HEK293T (cell line): ENCODE measurements at regions not wholly inside any gene's neighbourhood (a gene's known extent, or its start where the extent isn't known, plus 50 kb on each side); places are given as distances from the start of the nearest gene placed in this dataset.

Experiments
- ARNT ChIP-seq: fragments of 450-650 bp; IDR thresholded peaks from 2 replicates; pipeline ENCODE4 v1.6.1; 2017; ENCODE audit warnings: mild to moderate bottlenecking
- BHLHE40 ChIP-seq: fragments of 450-650 bp; IDR thresholded peaks from 2 replicates; pipeline ENCODE4 v1.6.1; 2016; ENCODE audit warnings: mild to moderate bottlenecking, moderate library complexity, borderline replicate concordance
- CTBP1 ChIP-seq: fragments of 450-650 bp; IDR thresholded peaks from 2 replicates; pipeline ENCODE4 v1.6.1; 2016; ENCODE audit warnings: borderline replicate concordance
- ELF4 ChIP-seq: fragments of 450-650 bp; IDR thresholded peaks from 2 replicates; pipeline ENCODE4 v1.6.1; 2017; ENCODE audit warnings: antibody characterized with exemption
- FOXA1 ChIP-seq: fragments of 450-650 bp; IDR thresholded peaks from 2 replicates; pipeline ENCODE4 v1.6.1; 2016; ENCODE audit warnings: mild to moderate bottlenecking
- FOXK2 ChIP-seq: fragments of 450-650 bp; IDR thresholded peaks from 2 replicates; pipeline ENCODE4 v1.6.1; 2016; ENCODE audit warnings: mild to moderate bottlenecking
- FOXM1 ChIP-seq: fragments of 450-650 bp; IDR thresholded peaks from 2 replicates; pipeline ENCODE4 v1.6.1; 2017; ENCODE audit warnings: mild to moderate bottlenecking, borderline replicate concordance
- LEF1 ChIP-seq: fragments of 450-650 bp; IDR thresholded peaks from 2 replicates; pipeline ENCODE4 v1.6.1; 2017; ENCODE audit warnings: mild to moderate bottlenecking, borderline replicate concordance
- SP1 ChIP-seq: fragments of 450-650 bp; IDR thresholded peaks from 2 replicates; pipeline ENCODE4 v1.6.1; 2017
- SUZ12 ChIP-seq: fragments of 450-650 bp; IDR thresholded peaks from 2 replicates; pipeline ENCODE4 v1.6.1; 2016; ENCODE audit warnings: mild to moderate bottlenecking
- TARDBP ChIP-seq: fragments of 450-650 bp; IDR thresholded peaks from 2 replicates; pipeline ENCODE4 v1.6.1; 2016
- ZNF384 ChIP-seq: fragments of 450-650 bp; IDR thresholded peaks from 2 replicates; pipeline ENCODE4 v1.6.1; 2016

DNA sequence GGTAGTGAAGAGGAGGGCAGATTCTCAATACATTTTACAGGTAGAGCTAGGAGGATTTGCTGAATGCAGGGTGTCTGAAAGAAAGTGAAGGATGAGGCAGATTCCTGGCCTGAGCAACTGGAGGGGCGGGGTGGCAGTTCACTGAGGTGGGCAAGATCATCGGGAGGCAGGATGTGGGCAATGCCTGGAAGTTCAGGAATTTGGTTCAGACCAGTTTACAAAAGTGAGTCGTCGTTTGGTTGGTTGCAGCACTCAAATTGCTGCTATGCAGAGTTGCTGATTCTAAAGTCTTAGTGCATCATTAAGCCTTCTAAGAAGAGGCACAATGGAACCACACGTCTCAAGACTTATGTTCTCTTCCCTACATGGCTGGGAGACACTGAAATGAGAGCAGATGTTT lies 134.0 kb downstream of the MFSD1 start:
- TF ChIP-seq FOXA1 (no peak), BHLHE40 (no peak), FOXM1 (no peak), FOXK2 (no peak), ELF4 (no peak), CTBP1 (no peak), ARNT (no peak), TARDBP (no peak), ZNF384 (no peak), SP1 (no peak), LEF1 (no peak), SUZ12 (no peak)
